Mucosa of descending colon (tissue), 3 donors: ENCODE measurements at regions not wholly inside any gene's neighbourhood (a gene's known extent, or its start where the extent isn't known, plus 50 kb on each side); places are given as distances from the start of the nearest gene placed in this dataset.

Experiments
- ATAC-seq: fragments of 200-7000 bp; cut with Tn5 transposase; one replicate; pipeline ENCODE4 v1.9.1; 2020; ENCODE audit warnings: mild to moderate bottlenecking, moderate library complexity
- DNase-seq, 3 donors: peaks; one replicate each; pipeline ENCODE4 v3.0.0-alpha.2; 2020
- H3K36me3 ChIP-seq: fragments of 200-600 bp; one replicate; pipeline ENCODE4 v1.8.0; 2021; ENCODE audit warnings: low read depth, mild to moderate bottlenecking
- H3K4me1 ChIP-seq: fragments of 200-600 bp; one replicate; pipeline ENCODE4 v1.8.0; 2021; ENCODE audit warnings: low read depth, mild to moderate bottlenecking
- H3K4me3 ChIP-seq: fragments of 200-600 bp; one replicate; pipeline ENCODE4 v1.8.0; 2021; ENCODE audit warnings: mild to moderate bottlenecking
- H3K9me3 ChIP-seq: fragments of 200-600 bp; one replicate; pipeline ENCODE4 v1.8.0; 2021; ENCODE audit warnings: mild to moderate bottlenecking
- intact Hi-C, 2 donors: fragments of 100-400 bp; cut with DNase I in 1 of 2; cut with micrococcal nuclease in 1 of 2; formaldehyde crosslinking; loops; one replicate each; pipeline versions ENCODE4 v1.11.0 to v1.11.1; 2022; cut with DNase I, micrococcal nuclease
- TF ChIP-seq, protein P1 (sequence below): fragments of 200-600 bp; IDR thresholded peaks from one replicate; pipeline ENCODE4 v1.8.0; 2022; ENCODE audit warnings: antibody characterized with exemption, mild to moderate bottlenecking
- donor health status: DM: no; HTN: no; CAD: no; lungs with moderate emphysema.
- donor health status: DM: no; HTN: no; CAD: no.
- donor health status: DM: no; HTN: yes; CAD: no.

DNA sequence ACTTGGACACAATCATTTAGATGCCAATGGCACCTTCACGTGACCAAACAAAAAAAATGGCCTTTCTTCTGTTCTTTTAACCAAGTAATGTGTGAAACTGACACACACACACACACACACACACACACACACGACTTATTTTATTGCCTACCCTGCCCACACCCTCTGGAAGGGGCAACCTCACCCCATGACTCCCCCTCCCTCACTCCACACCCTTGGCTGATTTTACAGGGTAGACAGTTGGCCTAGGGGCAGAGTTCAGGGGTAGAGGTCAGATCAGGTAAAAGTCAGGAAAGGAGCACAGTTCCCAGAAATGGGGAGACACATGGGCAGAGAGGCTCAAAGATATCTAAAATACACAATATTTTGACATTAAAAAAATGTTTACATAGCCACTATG lies 144.8 kb upstream of the GJB5 start:
- DNase-seq, result peak in 1 of 3 donors; percentile 38
- TF ChIP-seq, protein P1, sequence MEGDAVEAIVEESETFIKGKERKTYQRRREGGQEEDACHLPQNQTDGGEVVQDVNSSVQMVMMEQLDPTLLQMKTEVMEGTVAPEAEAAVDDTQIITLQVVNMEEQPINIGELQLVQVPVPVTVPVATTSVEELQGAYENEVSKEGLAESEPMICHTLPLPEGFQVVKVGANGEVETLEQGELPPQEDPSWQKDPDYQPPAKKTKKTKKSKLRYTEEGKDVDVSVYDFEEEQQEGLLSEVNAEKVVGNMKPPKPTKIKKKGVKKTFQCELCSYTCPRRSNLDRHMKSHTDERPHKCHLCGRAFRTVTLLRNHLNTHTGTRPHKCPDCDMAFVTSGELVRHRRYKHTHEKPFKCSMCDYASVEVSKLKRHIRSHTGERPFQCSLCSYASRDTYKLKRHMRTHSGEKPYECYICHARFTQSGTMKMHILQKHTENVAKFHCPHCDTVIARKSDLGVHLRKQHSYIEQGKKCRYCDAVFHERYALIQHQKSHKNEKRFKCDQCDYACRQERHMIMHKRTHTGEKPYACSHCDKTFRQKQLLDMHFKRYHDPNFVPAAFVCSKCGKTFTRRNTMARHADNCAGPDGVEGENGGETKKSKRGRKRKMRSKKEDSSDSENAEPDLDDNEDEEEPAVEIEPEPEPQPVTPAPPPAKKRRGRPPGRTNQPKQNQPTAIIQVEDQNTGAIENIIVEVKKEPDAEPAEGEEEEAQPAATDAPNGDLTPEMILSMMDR, result no peak
- intact Hi-C loops, result no loop called here

DNA sequence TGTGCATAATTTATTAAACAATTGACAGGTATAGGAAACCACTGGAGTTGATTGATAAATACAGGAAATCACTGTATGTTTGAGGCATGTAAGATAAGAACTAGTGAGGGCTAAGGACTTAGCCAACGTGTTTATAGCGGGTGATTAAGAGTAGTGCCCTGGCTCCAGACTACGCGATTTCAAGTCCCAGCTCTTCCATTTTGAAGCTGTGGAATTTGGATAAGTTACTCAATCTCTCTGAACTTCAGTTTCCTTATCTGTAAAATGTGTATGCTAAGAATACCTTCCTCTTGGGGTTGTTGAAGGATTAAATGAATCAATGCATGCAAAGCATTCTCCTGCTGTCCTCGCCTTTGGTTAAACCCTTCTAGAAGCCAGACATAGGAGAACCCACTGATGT lies 143.3 kb upstream of the GJB5 start:
- no peak overlapping the region for H3K4me3 ChIP-seq
- H3K36me3 ChIP-seq, result no peaks in the 10 kb centered on the region
- H3K4me1 ChIP-seq, result no peaks in the 10 kb centered on the region
- H3K9me3 ChIP-seq, result no peaks in the 10 kb centered on the region
- intact Hi-C loops, result no loop called here
- DNase-seq, result no peak
- TF ChIP-seq, protein P1, result no peak
- ATAC-seq, result no peak

More for the DNA sequence above, 144.8 kb upstream of the GJB5 start:
- no peaks in the 10 kb centered on the region for H3K9me3 ChIP-seq
- no peaks in the 10 kb centered on the region for H3K36me3 ChIP-seq
- H3K4me3 ChIP-seq, result no peak overlapping the region
- H3K4me1 ChIP-seq, result no peaks in the 10 kb centered on the region
- ATAC-seq, result peak; percentile 56

DNA sequence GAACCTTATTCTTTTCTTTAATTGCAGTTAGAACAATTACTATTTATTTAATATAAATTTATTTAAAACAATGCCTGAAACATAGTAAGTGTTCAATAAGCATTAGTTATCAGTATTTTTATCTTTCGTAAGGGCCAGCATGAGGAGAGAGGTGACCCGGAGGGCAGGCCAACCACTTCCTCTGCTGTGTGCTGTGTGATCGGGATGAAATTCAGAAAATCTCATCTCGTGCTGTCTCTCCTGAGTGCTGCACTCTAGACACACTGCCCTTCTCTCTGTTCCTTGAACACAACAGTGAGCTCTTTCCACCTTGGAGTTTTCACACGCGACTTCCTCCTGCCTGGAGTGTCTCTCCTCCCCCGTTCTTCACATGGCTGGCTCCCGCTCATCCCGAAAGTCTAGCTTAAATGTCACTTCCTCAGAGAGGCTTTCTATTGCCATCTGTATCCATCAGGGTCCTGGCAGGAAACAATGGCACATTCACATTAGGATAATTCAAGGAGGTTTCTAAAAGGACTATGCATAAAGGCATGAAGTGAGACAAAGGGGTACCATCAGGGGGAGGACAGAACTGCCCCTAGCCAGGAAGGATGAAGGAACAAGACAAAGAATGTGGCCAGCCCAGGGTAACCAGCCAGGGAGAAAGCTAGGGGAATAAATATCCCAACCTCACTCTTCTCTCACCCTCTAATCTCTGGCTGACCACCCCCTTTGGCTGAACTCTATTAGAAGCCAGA lies 142.6 kb upstream of the GJB5 start:
- no peaks in the 10 kb centered on the region for H3K4me1 ChIP-seq
- no peak overlapping the region for H3K4me3 ChIP-seq
- H3K9me3 ChIP-seq, result no peaks in the 10 kb centered on the region
- no peak for DNase-seq
- TF ChIP-seq, protein P1, result no peak
- intact Hi-C loops, result no loop called here
- no peak for ATAC-seq
- no peaks in the 10 kb centered on the region for H3K36me3 ChIP-seq

DNA sequence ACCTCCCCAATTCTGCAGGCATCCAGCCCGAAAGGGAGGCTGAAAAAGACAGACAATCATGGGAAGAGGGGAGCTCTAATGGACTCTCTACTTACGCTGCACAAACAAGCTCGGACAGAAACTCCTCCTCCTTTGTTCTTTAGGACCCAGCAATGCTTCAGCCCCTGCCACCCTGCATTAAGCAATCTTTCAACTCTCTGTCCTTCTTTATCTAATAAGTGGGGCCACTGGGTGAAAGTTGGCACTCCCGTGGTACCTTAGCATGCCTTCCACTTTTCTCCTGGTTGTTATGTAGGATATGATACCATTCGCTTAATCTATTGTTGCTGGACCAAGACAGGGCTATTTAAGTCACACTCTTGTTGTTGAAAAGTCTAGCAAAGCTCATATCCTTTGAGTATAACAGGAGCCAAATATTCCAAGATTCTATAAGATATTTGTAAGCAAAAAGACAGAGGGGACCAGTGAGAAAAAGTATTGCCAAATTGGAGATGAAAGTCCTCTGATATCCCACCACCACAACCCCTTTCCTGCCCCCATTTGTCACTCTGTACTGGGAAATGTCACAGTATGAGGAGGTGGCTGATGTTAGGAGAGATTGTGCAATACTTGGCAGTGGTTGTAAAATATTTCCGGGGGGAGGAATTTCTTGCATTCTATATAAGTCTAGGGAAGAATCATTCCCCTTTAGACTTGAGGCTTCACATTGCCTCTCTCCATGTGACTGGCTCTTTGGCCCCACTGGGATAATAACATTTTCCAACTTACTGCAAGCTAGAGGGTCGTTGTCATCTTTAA lies 137.3 kb upstream of the GJB5 start:
- H3K4me1 ChIP-seq, result no peaks in the 10 kb centered on the region
- no peaks in the 10 kb centered on the region for H3K9me3 ChIP-seq
- TF ChIP-seq, protein P1, result no peak
- no peak overlapping the region for H3K4me3 ChIP-seq
- intact Hi-C loops, result no loop called here
- H3K36me3 ChIP-seq, result no peaks in the 10 kb centered on the region
- ATAC-seq (no peak), DNase-seq (no peak)

DNA sequence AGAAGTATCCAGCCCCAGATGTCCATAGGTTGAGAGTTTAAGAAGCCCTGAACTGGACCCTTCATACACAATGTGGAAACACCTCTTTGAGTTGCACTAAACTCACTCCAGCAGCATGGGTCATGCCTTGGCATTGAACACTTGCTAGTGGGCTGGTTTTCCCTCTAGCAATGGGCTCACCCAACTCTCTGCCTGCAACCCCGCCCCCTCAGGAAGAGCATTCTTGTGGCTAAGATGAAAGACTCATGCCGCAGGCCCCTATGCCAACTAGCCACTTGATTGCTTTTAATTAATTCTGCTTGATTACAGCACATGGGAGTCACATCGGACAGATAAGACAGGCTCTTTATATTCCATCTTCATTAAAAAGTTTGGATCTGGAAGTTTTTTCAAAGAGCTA lies 136.5 kb upstream of the GJB5 start:
- intact Hi-C loops, result no loop called here
- Histone ChIP-seq H3K4me1 (no peaks in the 10 kb centered on the region), H3K4me3 (no peak overlapping the region), H3K36me3 (no peaks in the 10 kb centered on the region), H3K9me3 (no peaks in the 10 kb centered on the region)
- DNase-seq (no peak), ATAC-seq (no peak)
- TF ChIP-seq, protein P1, result no peak
